DOHH2 (cell line): ENCODE measurements at regions not wholly inside any gene's neighbourhood (a gene's known extent, or its start where the extent isn't known, plus 50 kb on each side); places are given as distances from the start of the nearest gene placed in this dataset.

Source experiments
- H3F3A ChIP-seq: fragments of 200-600 bp; sonication (generic), shearing (Covaris generic); 2 replicates; pipeline ENCODE4 v1.6.0; 2016; ENCODE audit warnings: antibody characterized with exemption, mild to moderate bottlenecking; ENCODE audit not compliant: control insufficient read depth, insufficient read depth
- H3K27ac ChIP-seq: fragments of 200-600 bp; sonication (generic); 2 replicates; pipeline ENCODE4 v1.5.1; 2014; ENCODE audit warnings: low read depth, mild to moderate bottlenecking, low read length, moderate library complexity
- H3K27me3 ChIP-seq: fragments of 200-600 bp; sonication (generic); 2 replicates; pipeline ENCODE4 v1.6.1; 2014; ENCODE audit warnings: mild to moderate bottlenecking, low read length, mixed read lengths; ENCODE audit not compliant: control insufficient read depth
- H3K36me3 ChIP-seq: fragments of 200-600 bp; sonication (generic); 2 replicates; pipeline ENCODE4 v1.6.1; 2014; ENCODE audit warnings: mild to moderate bottlenecking, low read length, moderate library complexity, mixed read lengths; ENCODE audit not compliant: control insufficient read depth
- H3K4me1 ChIP-seq: fragments of 200-600 bp; sonication (generic); 2 replicates; pipeline ENCODE4 v1.6.1; 2014; ENCODE audit warnings: mild to moderate bottlenecking, low read length, mixed read lengths; ENCODE audit not compliant: control insufficient read depth
- H3K4me2 ChIP-seq: fragments of 200-600 bp; sonication (generic); 2 replicates; pipeline ENCODE4 v1.6.0; 2014; ENCODE audit warnings: mild to moderate bottlenecking, low read length, moderate library complexity
- H3K4me3 ChIP-seq: fragments of 200-600 bp; sonication (generic); 2 replicates; pipeline ENCODE4 v1.5.1; 2014; ENCODE audit warnings: mild to moderate bottlenecking, low read length, mixed read lengths
- H3K79me2 ChIP-seq: fragments of 200-600 bp; sonication (generic); 2 replicates; pipeline ENCODE4 v1.6.1; 2014; ENCODE audit warnings: mild to moderate bottlenecking, low read length, mixed read lengths; ENCODE audit not compliant: control insufficient read depth
- H3K9me2 ChIP-seq: fragments of 200-600 bp; sonication (generic); replicated peaks from 2 replicates; pipeline ENCODE4 v1.6.1; 2014; ENCODE audit warnings: mild to moderate bottlenecking, low read length, mixed read lengths; ENCODE audit not compliant: control insufficient read depth
- H3K9me3 ChIP-seq: fragments of 200-600 bp; sonication (generic); 2 replicates; pipeline ENCODE4 v1.6.1; 2014; ENCODE audit warnings: antibody characterized with exemption, low read length, mixed read lengths; ENCODE audit not compliant: control insufficient read depth, insufficient read depth
- H4K20me1 ChIP-seq: fragments of 200-600 bp; sonication (generic); 2 replicates; pipeline ENCODE4 v1.6.0; 2014; ENCODE audit warnings: low read depth, mild to moderate bottlenecking, antibody characterized with exemption, low read length, moderate library complexity; ENCODE audit not compliant: control insufficient read depth, insufficient read depth
- EZH2phosphoT487 ChIP-seq: fragments of 200-600 bp; sonication (generic); IDR thresholded peaks from 2 replicates; pipeline ENCODE4 v1.6.1; 2017; ENCODE audit warnings: borderline replicate concordance, mild to moderate bottlenecking, antibody characterized with exemption, low read length, moderate library complexity, mixed read lengths
- TF ChIP-seq, protein P1 (sequence below): fragments of 200-600 bp; sonication (generic); IDR thresholded peaks from one replicate; pipeline ENCODE4 v1.5.1; 2014; ENCODE audit warnings: antibody characterized with exemption, mild to moderate bottlenecking, low read depth, low read length; ENCODE audit not compliant: poor library complexity, severe bottlenecking

DNA sequence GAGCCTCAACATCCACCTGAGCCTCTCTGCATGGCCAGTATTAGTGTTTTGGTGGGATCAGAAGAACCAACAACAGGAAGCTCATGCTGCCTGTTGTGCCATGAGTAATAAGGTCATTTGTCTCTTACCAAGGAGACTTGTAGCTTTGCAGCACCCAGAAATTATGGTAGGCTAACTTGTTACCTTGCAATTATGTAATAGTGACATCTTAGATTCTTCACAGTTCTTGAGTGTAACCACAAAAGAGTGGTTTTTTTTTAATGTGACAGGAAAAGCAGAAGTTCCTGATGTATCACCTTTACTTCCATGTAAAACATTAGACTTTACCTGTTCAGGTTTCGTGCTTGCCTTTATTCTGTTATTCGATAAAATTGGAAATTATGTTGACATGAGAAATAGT, 263.9 kb upstream of the CXXC4 start:
- TF ChIP-seq EZH2phosphoT487: no peak
- TF ChIP-seq, protein P1, sequence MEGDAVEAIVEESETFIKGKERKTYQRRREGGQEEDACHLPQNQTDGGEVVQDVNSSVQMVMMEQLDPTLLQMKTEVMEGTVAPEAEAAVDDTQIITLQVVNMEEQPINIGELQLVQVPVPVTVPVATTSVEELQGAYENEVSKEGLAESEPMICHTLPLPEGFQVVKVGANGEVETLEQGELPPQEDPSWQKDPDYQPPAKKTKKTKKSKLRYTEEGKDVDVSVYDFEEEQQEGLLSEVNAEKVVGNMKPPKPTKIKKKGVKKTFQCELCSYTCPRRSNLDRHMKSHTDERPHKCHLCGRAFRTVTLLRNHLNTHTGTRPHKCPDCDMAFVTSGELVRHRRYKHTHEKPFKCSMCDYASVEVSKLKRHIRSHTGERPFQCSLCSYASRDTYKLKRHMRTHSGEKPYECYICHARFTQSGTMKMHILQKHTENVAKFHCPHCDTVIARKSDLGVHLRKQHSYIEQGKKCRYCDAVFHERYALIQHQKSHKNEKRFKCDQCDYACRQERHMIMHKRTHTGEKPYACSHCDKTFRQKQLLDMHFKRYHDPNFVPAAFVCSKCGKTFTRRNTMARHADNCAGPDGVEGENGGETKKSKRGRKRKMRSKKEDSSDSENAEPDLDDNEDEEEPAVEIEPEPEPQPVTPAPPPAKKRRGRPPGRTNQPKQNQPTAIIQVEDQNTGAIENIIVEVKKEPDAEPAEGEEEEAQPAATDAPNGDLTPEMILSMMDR: no peak
- no peak overlapping the region for H3K4me3 ChIP-seq

GRCh38 chr4:104763554-104764222, 269.0 kb upstream of the CXXC4 start:
- no peak overlapping the region for H3K27ac ChIP-seq
- H3F3A ChIP-seq: no peaks in the 10 kb centered on the region
- no peak for TF ChIP-seq EZH2phosphoT487
- TF ChIP-seq, protein P1: no peak

More for the DNA sequence above, 263.9 kb upstream of the CXXC4 start:
- no peaks in the 10 kb centered on the region for H3K9me2 ChIP-seq
- no peaks in the 10 kb centered on the region for H3K9me3 ChIP-seq
- no peak overlapping the region for H3K4me2 ChIP-seq
- H3K79me2 ChIP-seq: no peaks in the 10 kb centered on the region
- no peak overlapping the region for H3K27ac ChIP-seq
- no peaks in the 10 kb centered on the region for H3K36me3 ChIP-seq
- no peaks in the 10 kb centered on the region for H3F3A ChIP-seq
- H3K27me3 ChIP-seq: no peaks in the 10 kb centered on the region
- no peaks in the 10 kb centered on the region for H4K20me1 ChIP-seq
- H3K4me1 ChIP-seq: no peaks in the 10 kb centered on the region

GRCh38 chr4:104766676-104767075, 272.0 kb upstream of the CXXC4 start:
- Histone ChIP-seq H3K4me2 (no peak overlapping the region), H3F3A (no peaks in the 10 kb centered on the region), H4K20me1 (no peaks in the 10 kb centered on the region), H3K4me1 (no peaks in the 10 kb centered on the region), H3K36me3 (no peaks in the 10 kb centered on the region), H3K9me3 (no peaks in the 10 kb centered on the region), H3K4me3 (no peak overlapping the region), H3K27ac (no peak overlapping the region), H3K79me2 (no peaks in the 10 kb centered on the region), H3K9me2 (no peaks in the 10 kb centered on the region), H3K27me3 (no peaks in the 10 kb centered on the region)
- TF ChIP-seq, protein P1: no peak
- no peak for TF ChIP-seq EZH2phosphoT487

More at GRCh38 chr4:104763554-104764222, 269.0 kb upstream of the CXXC4 start:
- Histone ChIP-seq H3K4me2 (no peak overlapping the region), H3K9me3 (no peaks in the 10 kb centered on the region), H3K4me1 (no peaks in the 10 kb centered on the region), H3K36me3 (no peaks in the 10 kb centered on the region), H3K9me2 (no peaks in the 10 kb centered on the region), H3K79me2 (no peaks in the 10 kb centered on the region), H3K4me3 (no peak overlapping the region), H3K27me3 (no peaks in the 10 kb centered on the region), H4K20me1 (no peaks in the 10 kb centered on the region)
